HG03354 (cell line): ENCODE measurements at regions not wholly inside any gene's neighbourhood (a gene's known extent, or its start where the extent isn't known, plus 50 kb on each side); places are given as distances from the start of the nearest gene placed in this dataset.
"Not testable (repeated sequence)": the region's sequence is repeated elsewhere in the genome, so short reads cannot be mapped to it uniquely, and the experiment has no call there.

Experiments
- ATAC-seq: cut with Tn5 transposase; IDR thresholded peaks from one replicate; pipeline ENCODE4 v1.9.1; 2021; ENCODE audit warnings: mild to moderate bottlenecking; ENCODE audit not compliant: unreplicated experiment, poor library complexity, severe bottlenecking

DNA sequence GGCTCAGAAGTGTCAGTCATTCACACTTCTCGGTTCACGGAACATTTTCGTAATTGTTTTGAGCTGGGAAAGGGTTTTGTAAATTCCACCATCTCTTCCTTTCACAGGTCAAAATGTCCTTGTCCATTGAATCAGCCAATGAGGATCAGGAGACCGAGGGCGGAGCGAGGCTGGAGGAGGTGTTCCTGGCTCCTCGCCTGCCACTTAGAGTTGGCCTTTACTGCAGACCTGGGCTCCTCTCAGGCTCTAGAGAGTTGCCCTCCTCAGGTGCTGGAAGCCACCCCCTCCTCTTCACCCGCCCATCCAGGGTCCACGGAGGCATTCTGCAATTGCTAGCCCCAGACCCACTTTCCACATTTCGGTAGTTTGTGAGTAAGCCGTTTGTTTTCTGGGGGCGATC is 370.4 kb downstream of the IRS2 start:
- no peak for ATAC-seq

DNA sequence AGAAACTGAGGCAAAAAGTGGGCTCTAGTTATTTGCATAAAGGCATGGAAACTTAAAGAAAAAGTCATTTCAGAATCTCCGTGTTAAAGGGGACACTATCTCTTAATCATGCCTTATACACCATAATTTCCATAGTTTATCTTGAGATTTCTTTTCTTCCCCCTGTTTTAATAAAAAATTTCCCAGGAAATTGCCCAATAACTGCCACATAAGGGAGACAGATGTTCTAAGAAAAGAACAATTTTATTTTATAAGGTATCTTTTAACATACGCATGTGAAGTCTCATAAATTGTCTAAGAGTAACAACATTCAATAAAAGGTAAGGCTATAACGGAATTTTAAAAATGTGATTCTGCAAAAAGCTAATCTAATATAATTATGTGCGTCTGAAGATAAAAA is 371.3 kb downstream of the IRS2 start:
- ATAC-seq, result no peak

DNA sequence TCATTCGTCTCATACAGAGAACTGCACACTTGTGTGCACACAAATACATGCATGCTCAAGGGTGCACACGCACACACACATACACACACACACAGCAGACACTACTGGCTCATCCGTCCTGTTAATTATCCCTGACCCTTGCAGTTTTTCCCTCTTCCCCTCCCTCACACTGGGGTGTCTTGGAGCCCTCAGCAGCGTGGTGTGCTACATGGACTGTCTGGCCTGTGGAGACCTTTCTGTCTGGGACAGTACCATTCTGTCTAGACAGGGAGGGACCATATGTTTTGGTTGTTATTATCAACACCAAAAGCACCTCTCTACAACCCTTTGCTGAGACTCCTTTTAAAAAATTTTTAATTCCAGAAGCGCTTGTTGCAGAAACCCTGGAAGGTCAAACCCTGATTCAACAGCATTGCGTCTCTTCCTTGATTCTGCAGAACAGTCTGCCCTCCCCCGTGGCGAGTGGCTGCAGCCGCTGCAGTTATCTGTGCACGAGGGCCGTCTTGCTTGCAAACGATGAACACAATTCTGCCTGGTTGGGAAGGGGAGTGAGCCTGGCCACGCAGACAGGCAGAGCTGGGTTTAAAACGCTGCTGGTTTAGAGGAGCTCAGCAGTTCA is 374.0 kb downstream of the IRS2 start:
- no peak for ATAC-seq

DNA sequence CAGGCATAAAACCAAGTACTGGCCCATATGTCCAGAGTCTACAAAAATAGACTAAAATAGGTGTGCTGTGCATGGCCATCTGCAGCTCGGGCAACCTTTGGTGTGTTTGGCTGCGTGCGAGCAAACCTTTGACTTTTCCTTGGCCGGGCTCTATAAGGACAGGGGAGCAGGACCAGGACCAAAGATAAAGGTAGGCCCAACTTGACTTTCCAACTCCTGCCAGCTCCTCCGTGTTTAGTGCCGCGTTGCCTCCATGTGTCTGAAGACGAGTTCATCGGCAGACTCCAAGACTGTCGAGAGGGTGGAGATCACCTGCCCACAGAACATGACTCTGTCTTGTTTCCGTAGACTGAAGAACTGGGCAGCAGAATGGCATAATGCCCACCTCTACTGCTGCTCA is 375.5 kb downstream of the IRS2 start:
- ATAC-seq, result no peak

DNA sequence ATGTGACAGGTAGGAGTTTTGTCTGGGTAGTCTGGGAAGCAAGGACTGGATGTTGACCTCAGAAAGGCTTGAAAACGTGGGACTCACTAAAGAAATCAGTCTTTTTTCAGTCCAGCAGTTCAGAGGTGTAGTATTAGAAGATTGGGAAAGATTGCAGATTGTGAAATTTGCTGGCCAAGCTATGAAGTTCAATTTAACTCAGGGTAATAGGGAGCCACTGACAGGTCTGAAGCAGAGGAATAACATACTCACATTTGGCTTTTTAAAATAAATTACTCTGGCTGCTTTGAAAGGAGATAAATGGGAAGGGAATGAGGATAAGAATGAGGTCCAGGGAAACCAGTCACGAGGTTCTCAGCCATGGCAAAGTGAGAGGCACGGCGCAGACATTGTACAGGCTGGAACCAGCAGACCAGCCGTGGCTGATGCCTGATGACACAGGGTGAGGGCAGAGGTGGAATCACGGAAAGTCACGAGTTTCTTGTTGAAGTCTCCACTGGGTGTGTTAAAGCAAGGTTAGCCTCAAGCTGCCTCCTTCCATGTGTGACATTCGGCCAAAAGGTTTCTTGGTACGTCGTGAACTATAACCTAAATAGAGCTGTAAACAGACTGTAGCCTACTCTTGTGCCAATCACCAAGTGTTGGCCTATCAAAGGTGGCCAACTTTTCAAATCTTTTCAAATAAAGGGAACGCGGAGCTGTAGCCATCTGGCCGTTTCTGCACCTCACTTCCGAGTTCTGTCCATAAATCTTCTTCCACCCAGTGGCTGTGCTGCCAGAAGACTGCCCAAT is 377.6 kb downstream of the IRS2 start:
- no peak for ATAC-seq

DNA sequence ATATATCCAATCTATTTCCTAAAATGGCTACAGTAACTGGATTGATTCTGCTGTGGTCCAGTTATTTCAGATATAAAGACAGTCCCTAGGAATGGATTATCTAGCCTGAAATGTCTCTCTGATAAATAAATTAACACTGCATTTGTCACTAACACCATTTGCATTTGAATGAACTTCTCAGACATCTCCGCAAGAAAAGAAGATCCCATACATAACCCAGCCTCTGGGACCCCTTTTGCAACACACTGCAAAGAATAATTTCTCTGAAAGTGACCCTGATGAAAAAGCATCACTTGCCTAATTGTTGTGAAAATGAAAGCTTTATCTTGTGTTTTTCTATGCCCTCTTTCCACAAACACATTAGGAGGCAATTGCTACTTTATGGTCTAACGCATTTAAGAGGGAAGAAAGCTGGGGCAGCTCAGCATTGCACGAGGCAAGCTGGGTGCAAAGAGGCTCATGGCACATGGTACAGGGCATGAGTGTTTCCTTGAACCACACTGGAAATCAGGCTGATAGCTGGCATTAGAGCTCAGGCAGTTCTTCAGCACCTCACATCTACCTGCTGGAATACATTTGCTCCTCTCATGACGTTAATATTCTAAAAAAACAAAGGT is 379.9 kb downstream of the IRS2 start:
- ATAC-seq, result no peak

DNA sequence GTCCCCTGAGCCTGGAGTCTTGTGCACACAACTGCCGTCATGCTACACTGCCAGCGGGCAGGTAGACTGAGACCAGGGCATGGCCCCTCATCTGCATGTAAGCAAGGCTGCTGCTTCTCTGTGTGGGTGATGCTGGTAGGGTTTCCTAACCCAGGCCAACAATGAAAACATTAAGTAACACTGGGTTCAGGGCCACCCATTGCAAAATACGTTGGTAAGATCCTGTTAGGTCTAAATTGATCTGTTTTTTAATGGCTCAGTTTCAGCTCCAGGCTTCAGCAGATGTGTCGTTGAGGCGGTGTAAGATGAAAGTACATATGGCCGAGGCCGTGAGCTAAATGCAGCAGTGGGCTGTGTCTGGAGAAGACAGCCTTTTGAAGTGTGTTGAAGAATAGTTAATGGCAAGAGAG is 383.4 kb downstream of the IRS2 start:
- no peak for ATAC-seq

DNA sequence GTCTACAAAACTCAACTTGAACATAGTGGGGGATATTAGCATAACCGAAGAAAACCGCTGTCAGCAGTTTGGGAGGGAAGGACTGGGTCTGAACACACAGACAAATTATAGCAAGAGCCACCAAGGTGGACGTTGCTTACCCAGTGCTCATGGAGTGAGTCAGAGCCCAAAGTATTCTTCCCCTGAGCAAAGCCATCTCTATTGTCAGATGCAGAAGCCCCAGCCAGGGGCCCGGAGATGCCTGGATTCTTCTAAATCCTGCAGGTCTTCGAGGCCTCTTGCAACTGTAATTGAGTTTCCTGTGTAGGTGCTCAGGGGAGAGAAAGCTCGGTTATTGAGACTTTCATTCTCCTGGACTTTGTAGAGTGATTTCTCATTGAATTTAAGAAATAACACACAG is 384.5 kb downstream of the IRS2 start:
- ATAC-seq, result no peak

DNA sequence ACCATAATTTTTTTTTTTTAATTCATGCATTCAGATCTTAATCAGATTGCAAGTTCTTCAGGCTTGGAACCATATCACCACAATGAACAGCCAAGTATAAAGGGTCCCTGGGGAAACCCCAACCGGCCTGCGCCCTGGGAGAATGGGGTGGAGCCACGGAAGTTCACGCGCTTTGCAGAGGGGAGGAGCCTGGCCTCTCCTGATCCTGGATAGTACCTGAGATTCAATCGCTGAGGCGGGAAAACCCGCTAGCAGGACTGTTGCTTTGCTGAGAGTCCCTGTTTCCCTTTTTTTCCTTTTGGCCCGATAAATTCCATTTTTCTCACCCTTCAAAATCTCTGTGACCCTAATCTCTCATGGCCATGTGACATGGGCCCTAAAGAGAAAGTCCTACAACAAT is 385.1 kb downstream of the IRS2 start:
- ATAC-seq, result no peak

DNA sequence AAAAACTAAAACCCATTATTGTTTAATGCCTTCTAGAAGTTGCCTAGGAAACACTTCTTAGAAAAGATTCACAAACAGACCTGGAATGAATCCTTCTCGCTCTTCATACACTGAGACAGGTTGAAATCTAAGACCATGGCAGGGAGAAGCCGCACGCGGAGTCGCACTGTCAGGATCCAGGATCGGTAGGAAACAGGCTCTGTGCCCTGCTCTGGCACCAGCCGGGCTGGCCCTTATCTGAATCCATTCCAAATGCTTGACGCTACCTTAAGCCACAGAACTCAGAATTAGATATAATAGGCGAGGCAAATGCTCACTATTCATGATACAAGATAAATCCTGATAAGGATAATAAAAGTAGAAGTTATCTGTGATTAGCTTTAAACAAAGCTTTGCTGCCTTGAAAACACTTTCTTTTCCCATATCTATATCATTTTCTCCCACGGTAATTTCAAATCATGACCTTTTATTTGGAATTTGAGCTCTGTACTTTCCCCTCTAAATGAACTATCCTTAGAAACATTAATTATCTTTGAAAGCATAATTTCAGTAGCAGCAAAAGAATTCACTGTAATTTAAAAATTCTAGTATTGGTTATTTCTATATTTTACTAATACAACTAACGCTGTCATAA is 385.6 kb downstream of the IRS2 start:
- ATAC-seq, result no peak

DNA sequence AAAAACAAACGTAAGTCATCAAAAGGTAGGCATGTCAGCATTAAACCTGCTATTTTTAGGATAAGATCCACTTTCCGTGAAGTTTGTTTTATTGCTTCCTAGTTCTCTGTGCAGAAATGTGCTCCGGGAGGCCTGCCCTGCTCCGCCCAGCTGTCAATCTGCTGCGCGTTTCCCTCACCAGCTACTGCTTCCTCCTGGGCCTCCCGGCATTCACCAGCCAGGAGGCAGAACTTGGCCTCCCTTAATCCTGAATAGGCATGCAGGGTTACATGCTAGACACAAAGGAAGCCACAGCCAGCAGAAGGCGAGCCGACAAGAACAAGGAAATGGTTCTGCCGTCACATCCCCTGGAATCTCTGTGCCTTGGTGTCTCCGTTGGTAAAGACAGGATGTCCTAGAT is 386.2 kb downstream of the IRS2 start:
- no peak for ATAC-seq

DNA sequence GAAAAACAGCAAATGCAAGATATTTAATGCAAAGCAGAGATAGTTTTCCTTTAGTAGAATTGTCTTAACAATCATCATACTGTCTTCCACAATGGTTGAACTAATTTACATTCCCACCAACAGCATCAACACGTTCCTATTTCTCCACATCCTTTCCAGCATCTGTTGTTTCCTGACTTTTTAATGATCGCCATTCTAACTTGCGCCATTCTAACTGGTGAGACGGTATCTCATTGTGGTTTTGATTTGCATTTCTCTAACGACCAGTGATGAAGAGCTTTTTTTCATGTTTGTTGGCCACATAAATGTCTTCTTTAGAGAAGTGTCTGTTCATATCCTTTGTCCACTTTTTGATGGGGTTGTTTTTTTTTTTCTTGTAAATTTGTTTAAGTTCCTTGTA is 388.3 kb downstream of the IRS2 start:
- ATAC-seq, result not testable (repeated sequence)

DNA sequence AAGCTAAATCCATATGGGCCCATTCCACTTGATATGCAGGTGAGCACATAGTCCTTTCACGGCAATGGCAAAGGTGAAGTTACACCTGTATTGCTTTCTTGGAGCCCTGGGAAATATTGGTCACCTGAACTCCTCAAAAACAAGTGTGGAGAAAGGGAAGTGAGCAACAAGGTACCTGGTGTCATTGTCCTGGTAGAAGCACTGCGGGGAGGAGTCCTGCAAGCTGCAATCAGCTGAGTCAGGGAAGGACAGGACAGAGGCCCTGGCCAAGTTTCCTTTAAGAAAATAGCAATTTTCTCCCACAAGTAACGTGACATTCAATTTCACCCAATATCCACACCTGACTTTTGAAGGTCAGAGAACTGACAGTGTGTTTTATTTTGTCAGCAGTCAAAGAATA is 389.1 kb downstream of the IRS2 start:
- no peak for ATAC-seq

DNA sequence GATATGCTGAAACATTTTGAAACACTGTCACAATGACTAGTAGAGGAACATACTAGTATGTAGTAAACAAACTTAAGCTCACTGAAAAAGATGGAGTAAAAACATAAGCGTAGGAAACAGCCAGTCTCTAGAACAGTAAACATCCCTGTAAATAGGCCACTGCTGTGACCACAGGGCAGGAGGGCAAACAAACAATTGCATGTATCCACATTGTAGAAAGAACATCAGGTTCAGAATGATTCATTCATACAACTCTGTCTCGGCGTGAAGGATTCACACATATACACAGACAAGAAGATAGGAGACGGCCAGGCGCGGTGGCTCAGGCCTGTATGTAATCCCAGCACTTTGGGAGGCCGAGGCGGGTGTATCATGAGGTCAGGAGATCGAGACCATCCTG is 390.1 kb downstream of the IRS2 start:
- no peak for ATAC-seq

DNA sequence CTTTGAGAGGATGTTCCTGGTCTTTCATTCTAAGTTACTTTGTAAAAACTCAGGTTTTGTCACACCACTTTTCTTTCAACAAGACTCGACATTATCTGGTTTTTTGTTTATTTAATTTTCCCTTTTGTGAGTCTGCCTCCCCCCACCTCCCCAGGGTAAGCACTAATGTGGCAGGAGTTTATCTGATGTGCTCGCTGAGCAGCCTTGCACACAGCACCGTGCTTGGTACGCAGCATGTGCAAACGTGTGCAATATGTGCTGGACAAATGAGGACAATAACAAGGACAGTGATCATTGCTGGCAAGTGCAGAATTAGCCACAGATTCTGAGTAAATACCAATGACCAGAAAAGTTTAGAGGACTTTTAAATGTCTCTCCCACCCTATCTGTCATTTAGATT is 391.4 kb downstream of the IRS2 start:
- ATAC-seq, result no peak

DNA sequence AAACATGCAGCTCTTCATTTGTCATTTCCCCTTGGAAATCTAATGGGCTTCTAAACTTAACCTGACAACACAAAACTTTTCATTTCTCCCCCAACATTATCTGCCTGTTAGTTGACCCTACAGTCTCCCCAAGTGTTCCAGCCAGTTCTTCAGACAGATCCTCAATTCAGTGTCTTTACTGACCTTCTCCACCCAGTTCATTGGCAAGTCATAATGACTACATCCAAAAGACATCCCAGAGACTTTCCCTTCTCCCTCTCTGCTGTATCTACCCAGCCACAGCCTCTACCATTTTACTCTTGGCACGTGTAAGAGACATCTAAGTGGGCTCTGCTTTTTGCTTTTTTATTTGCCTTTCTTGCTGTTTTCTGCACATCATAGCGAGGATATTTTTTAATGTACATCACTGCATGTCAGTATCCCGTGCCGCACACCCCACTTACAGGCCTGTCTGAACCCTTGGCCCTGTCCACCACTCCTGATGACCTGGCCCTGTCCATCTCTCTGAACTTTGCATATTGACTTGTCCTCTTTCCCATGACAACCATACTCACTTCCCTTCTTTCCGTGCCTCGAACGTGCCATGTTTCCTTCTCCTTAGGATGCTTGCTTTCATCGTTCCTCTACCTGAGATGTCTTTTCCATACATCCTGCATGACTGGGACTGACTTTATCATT is 391.9 kb downstream of the IRS2 start:
- ATAC-seq, result no peak

DNA sequence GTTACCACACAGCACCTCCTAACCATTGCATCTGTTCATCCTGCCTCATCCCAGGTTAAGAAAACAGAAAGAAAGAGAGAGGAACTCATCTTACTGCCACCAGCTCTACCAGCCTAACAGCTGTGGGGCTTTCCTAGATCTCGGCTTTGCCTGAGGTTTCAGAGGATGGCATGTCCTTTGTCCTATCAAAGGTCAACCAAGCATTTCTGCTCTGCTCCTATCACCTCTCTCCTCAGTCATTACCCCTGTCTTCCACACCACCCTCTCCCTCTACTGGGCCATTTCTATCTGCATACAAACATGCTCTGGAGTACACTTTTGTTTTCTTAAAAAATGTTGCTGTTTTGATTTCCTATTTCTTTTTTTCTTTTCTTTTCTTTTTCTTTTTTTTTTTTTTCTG is 393.3 kb downstream of the IRS2 start:
- ATAC-seq, result no peak

DNA sequence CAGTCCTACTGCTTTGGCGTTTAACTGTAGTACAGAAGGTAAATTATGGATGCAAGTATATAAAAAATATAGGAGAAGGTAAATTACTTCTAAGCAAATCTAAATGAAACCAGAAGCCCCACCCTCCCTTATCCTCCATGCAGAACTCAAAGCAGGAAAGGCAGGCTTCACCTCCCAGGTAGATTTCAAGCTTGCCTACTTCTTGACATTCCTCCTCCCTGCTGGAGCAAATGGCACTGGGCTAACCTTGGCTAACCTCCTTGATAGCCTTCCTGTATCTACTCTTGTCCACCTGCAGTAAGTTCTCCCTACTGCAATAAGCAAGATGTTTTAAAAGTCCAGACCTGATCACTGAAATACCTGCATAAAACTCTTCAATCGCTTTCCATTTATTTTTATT is 396.0 kb downstream of the IRS2 start:
- no peak for ATAC-seq

DNA sequence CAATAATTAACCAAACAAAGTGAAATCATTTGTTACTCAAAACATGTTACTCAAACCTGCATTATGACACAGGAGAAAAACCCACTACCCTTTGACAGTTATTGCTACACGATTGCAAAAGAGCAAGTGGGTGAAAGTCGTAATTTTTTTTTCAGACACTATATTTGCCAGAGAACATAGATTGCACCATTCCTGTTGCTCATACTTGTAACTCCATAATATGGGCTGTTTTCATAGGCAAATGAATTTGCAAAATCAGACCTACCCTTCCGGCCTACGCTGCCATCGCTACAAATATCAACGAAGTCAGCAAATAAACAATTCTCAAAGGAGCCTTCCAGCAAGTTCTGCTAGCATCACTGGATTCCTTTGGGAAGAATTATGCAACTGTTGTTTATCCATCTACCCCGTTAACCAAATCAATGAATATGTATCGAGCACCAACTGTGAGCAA is 396.5 kb downstream of the IRS2 start:
- ATAC-seq, result no peak

DNA sequence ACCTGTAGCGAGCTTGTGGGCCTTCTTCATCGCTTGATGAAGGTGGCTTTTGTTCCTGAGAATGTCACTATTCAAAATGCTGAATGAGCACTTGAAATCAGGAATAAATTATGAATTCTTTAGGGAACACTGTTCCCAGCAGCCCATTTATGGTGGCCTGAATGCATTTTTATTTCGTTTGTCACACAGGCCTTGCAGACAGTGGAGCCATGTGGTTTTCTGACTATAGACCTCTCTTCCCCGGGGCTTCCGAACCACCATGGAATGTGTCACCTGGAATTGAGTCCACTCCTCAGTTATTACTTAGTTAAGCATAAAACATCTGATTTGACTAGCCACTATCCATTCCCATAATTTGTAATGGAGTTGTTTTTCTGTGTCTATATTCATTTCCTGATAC is 396.9 kb downstream of the IRS2 start:
- ATAC-seq, result no peak
